HG03280 (cell line): ENCODE measurements at regions not wholly inside any gene's neighbourhood (a gene's known extent, or its start where the extent isn't known, plus 50 kb on each side); places are given as distances from the start of the nearest gene placed in this dataset.

Experiments used
- ATAC-seq: cut with Tn5 transposase; IDR thresholded peaks from one replicate; pipeline ENCODE4 v1.9.1; 2021; ENCODE audit warnings: mild to moderate bottlenecking, moderate library complexity; ENCODE audit not compliant: unreplicated experiment

- ATAC-seq: no peak
Observed at GRCh38 chr6:2505624-2506023, 245.1 kb downstream of the MYLK4 start.

- ATAC-seq: no peak
Observed at GRCh38 chr6:2504495-2505064, 246.1 kb downstream of the MYLK4 start.

GRCh38 chr6:2503816-2504494, 246.8 kb downstream of the MYLK4 start:
- ATAC-seq: no peak

GRCh38 chr6:2502998-2503674, 247.6 kb downstream of the MYLK4 start:
- ATAC-seq: no peak

- ATAC-seq: no peak
Observed at GRCh38 chr6:2502096-2502997, 248.4 kb downstream of the MYLK4 start.

GRCh38 chr6:2497922-2498623, 252.6 kb downstream of the MYLK4 start:
- ATAC-seq: no peak

GRCh38 chr6:2496291-2496690, 250.9 kb upstream of the GMDS start:
- ATAC-seq: no peak

- no peak for ATAC-seq
Observed at GRCh38 chr6:2492686-2493523, 247.5 kb upstream of the GMDS start.

GRCh38 chr6:2491137-2491536, 245.7 kb upstream of the GMDS start:
- no peak for ATAC-seq

GRCh38 chr6:2488578-2488977, 243.2 kb upstream of the GMDS start:
- no peak for ATAC-seq

GRCh38 chr6:2485116-2485515, 239.7 kb upstream of the GMDS start:
- ATAC-seq: no peak

GRCh38 chr6:2482773-2483172, 237.4 kb upstream of the GMDS start:
- ATAC-seq: no peak

- no peak for ATAC-seq
Observed at GRCh38 chr6:2481307-2481706, 235.9 kb upstream of the GMDS start.

- ATAC-seq: no peak
Observed at GRCh38 chr6:2480267-2480966, 235.0 kb upstream of the GMDS start.

- ATAC-seq: no peak
Observed at GRCh38 chr6:2478200-2478599, 232.8 kb upstream of the GMDS start.

GRCh38 chr6:2477666-2478065, 232.3 kb upstream of the GMDS start:
- ATAC-seq: no peak

- ATAC-seq: no peak
Observed at GRCh38 chr6:2477250-2477649, 231.8 kb upstream of the GMDS start.

- no peak for ATAC-seq
Observed at GRCh38 chr6:2476376-2476775, 231.0 kb upstream of the GMDS start.

- ATAC-seq: no peak
Observed at GRCh38 chr6:2471472-2471871, 226.1 kb upstream of the GMDS start.
